BLaER1 (cell line): ENCODE measurements at regions not wholly inside any gene's neighbourhood (a gene's known extent, or its start where the extent isn't known, plus 50 kb on each side); places are given as distances from the start of the nearest gene placed in this dataset.
"Not testable (repeated sequence)": the region's sequence is repeated elsewhere in the genome, so short reads cannot be mapped to it uniquely, and the experiment has no call there.

ENCODE experiments used
- H3K27ac ChIP-seq: shearing (Covaris generic); formaldehyde crosslinking; 2 replicates; pipeline ENCODE4 v1.8.1; 2022
- H3K27me3 ChIP-seq: shearing (Covaris generic); formaldehyde crosslinking; 2 replicates; pipeline ENCODE4 v1.8.1; 2022
- H3K36me3 ChIP-seq: shearing (Covaris generic); formaldehyde crosslinking; 2 replicates; pipeline ENCODE4 v1.8.1; 2022
- H3K4me1 ChIP-seq: shearing (Covaris generic); formaldehyde crosslinking; 2 replicates; pipeline ENCODE4 v1.8.1; 2022
- H3K4me2 ChIP-seq: shearing (Covaris generic); formaldehyde crosslinking; 2 replicates; pipeline ENCODE4 v1.8.1; 2022
- H3K4me3 ChIP-seq: shearing (Covaris generic); formaldehyde crosslinking; 2 replicates; pipeline ENCODE4 v1.8.1; 2022
- H3K9ac ChIP-seq: shearing (Covaris generic); formaldehyde crosslinking; 2 replicates; pipeline ENCODE4 v1.8.1; 2022
- H3K9me3 ChIP-seq: shearing (Covaris generic); formaldehyde crosslinking; 2 replicates; pipeline ENCODE4 v1.8.1; 2022
- H4K20me1 ChIP-seq: shearing (Covaris generic); formaldehyde crosslinking; 2 replicates; pipeline ENCODE4 v1.8.1; 2022
- Cebpa-rat ChIP-seq: shearing (Covaris generic); IDR thresholded peaks from 2 replicates; pipeline ENCODE4 v1.8.1; 2022

- Histone ChIP-seq H3K4me1 (0 out of 2 replicates have a peak, but pooled peaks cover 4% of the 10 kb centered on the region), H3K27me3 (no peaks in the 10 kb centered on the region), H3K36me3 (no peaks in the 10 kb centered on the region), H3K9ac (no peak overlapping the region), H3K27ac (no peak overlapping the region), H3K4me3 (no peak overlapping the region), H4K20me1 (no peaks in the 10 kb centered on the region), H3K9me3 (no peaks in the 10 kb centered on the region), H3K4me2 (no peak overlapping the region)
- no peak for TF ChIP-seq Cebpa-rat
These were observed 69.3 kb upstream of the SEC11C start for GRCh38 chr18:59070181-59070912.

- H3K4me3 ChIP-seq = no peak overlapping the region
- no peaks in the 10 kb centered on the region for H4K20me1 ChIP-seq
- H3K4me1 ChIP-seq = 0 out of 2 replicates have a peak, but pooled peaks cover 4% of the 10 kb centered on the region
- TF ChIP-seq Cebpa-rat = no peak
- H3K36me3 ChIP-seq = no peaks in the 10 kb centered on the region
- H3K4me2 ChIP-seq = no peak overlapping the region
- no peaks in the 10 kb centered on the region for H3K27me3 ChIP-seq
- no peak overlapping the region for H3K27ac ChIP-seq
- no peak overlapping the region for H3K9ac ChIP-seq
- no peaks in the 10 kb centered on the region for H3K9me3 ChIP-seq
These were observed 66.8 kb upstream of the SEC11C start for GRCh38 chr18:59072727-59073421.

GRCh38 chr18:59075923-59076322 is 63.8 kb upstream of the SEC11C start:
- no peaks in the 10 kb centered on the region for H3K4me1 ChIP-seq
- no peak overlapping the region for H3K27ac ChIP-seq
- no peak overlapping the region for H3K4me2 ChIP-seq
- no peak overlapping the region for H3K4me3 ChIP-seq
- H3K9ac ChIP-seq = no peak overlapping the region
- H3K36me3 ChIP-seq = no peaks in the 10 kb centered on the region
- H3K27me3 ChIP-seq = no peaks in the 10 kb centered on the region
- H3K9me3 ChIP-seq = no peaks in the 10 kb centered on the region
- TF ChIP-seq Cebpa-rat = no peak
- H4K20me1 ChIP-seq = no peaks in the 10 kb centered on the region

- TF ChIP-seq Cebpa-rat = no peak
- Histone ChIP-seq H3K9me3 (no peaks in the 10 kb centered on the region), H4K20me1 (no peaks in the 10 kb centered on the region), H3K36me3 (no peaks in the 10 kb centered on the region), H3K27me3 (no peaks in the 10 kb centered on the region), H3K4me3 (no peak overlapping the region), H3K27ac (no peak overlapping the region), H3K4me1 (no peaks in the 10 kb centered on the region), H3K9ac (no peak overlapping the region), H3K4me2 (no peak overlapping the region)
These were observed 60.4 kb upstream of the SEC11C start for GRCh38 chr18:59079264-59079663.

- H3K4me3 ChIP-seq, H4K20me1 ChIP-seq, H3K4me2 ChIP-seq, H3K36me3 ChIP-seq, H3K9me3 ChIP-seq, H3K27ac ChIP-seq, H3K4me1 ChIP-seq, H3K9ac ChIP-seq, H3K27me3 ChIP-seq: not testable (repeated sequence)
These were observed 59.8 kb upstream of the SEC11C start for GRCh38 chr18:59079687-59080501.

GRCh38 chr18:59083136-59083818 is 56.4 kb upstream of the SEC11C start:
- Histone ChIP-seq H3K9me3 (no peaks in the 10 kb centered on the region), H3K4me2 (no peak overlapping the region), H3K9ac (no peak overlapping the region), H3K36me3 (no peaks in the 10 kb centered on the region), H4K20me1 (no peaks in the 10 kb centered on the region), H3K4me1 (no peaks in the 10 kb centered on the region), H3K4me3 (no peak overlapping the region), H3K27ac (no peak overlapping the region), H3K27me3 (no peaks in the 10 kb centered on the region)
- TF ChIP-seq Cebpa-rat = no peak

- H3K4me2 ChIP-seq = no peak overlapping the region
- H3K9ac ChIP-seq = no peak overlapping the region
- no peaks in the 10 kb centered on the region for H3K4me1 ChIP-seq
- no peaks in the 10 kb centered on the region for H3K36me3 ChIP-seq
- H3K9me3 ChIP-seq = no peaks in the 10 kb centered on the region
- no peak for TF ChIP-seq Cebpa-rat
- no peaks in the 10 kb centered on the region for H3K27me3 ChIP-seq
- no peaks in the 10 kb centered on the region for H4K20me1 ChIP-seq
- no peak overlapping the region for H3K27ac ChIP-seq
- no peak overlapping the region for H3K4me3 ChIP-seq
These were observed 54.4 kb upstream of the SEC11C start for GRCh38 chr18:59085126-59085794.

GRCh38 chr18:59085797-59086196 is 53.9 kb upstream of the SEC11C start:
- no peak overlapping the region for H3K27ac ChIP-seq
- no peak overlapping the region for H3K9ac ChIP-seq
- no peak overlapping the region for H3K4me2 ChIP-seq
- H4K20me1 ChIP-seq = no peaks in the 10 kb centered on the region
- H3K4me1 ChIP-seq = no peaks in the 10 kb centered on the region
- H3K27me3 ChIP-seq = no peaks in the 10 kb centered on the region
- no peaks in the 10 kb centered on the region for H3K36me3 ChIP-seq
- no peak overlapping the region for H3K4me3 ChIP-seq
- H3K9me3 ChIP-seq = no peaks in the 10 kb centered on the region
- TF ChIP-seq Cebpa-rat = no peak

GRCh38 chr18:59086522-59086921 is 53.2 kb upstream of the SEC11C start:
- no peak overlapping the region for H3K9ac ChIP-seq
- H3K4me2 ChIP-seq = no peak overlapping the region

More at GRCh38 chr18:59086522-59086921, 53.2 kb upstream of the SEC11C start:
- no peak overlapping the region for H3K27ac ChIP-seq
- H3K4me1 ChIP-seq = no peaks in the 10 kb centered on the region
- no peaks in the 10 kb centered on the region for H3K36me3 ChIP-seq
- no peaks in the 10 kb centered on the region for H3K9me3 ChIP-seq
- no peak for TF ChIP-seq Cebpa-rat
- no peak overlapping the region for H3K4me3 ChIP-seq
- H3K27me3 ChIP-seq = no peaks in the 10 kb centered on the region
- no peaks in the 10 kb centered on the region for H4K20me1 ChIP-seq
